GM08714 (cell line): ENCODE measurements at regions not wholly inside any gene's neighbourhood (a gene's known extent, or its start where the extent isn't known, plus 50 kb on each side); places are given as distances from the start of the nearest gene placed in this dataset.
"Not testable (repeated sequence)": the region's sequence is repeated elsewhere in the genome, so short reads cannot be mapped to it uniquely, and the experiment has no call there.

Source experiments
- H3K4me3 ChIP-seq: fragments of 200-500 bp; sonication (Bioruptor generic); 2 replicates; pipeline ENCODE4 v1.5.1; 2014; ENCODE audit warnings: mild to moderate bottlenecking, low read length, inconsistent platforms
- ZNF274 ChIP-seq: IDR thresholded peaks from 2 replicates; pipeline ENCODE4 v1.6.1; 2012; ENCODE audit warnings: mild to moderate bottlenecking, low read depth, low read length

DNA sequence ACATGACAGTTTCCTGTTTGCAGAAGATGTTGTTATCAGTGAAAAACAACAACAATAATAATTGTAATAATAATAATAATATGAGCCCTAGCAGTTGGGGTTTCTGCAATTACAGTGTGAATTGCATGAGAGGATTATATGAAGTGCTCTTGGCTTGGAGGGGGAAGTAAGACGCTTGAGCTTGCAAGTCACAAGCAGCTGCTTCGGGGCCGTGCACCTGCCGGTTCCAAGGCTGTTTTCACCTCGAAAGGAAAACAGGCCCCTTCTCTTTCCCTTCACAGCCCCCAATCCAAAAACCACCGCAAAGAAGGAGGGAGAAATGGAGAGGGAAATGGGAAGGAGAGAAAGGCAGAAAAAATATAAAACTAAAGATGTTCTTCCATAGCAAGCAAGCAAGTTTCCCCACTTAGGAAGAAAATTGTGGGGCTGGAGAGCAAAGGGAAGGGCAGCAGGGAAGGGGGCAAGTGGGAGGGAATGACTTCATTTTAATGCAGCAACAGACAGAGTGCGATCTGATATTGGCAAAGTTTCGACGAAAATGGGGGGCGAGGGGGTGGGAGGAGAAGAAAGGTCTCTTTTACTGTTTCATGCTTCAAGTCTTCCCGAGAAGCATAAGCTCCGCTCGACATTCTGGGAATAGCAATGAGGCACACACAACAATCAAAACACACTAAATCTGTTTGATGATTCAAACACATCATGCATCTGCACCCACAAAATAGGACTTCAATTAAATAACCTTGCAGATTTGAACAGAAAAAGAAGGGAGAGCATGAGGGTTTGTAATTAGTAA, 284.2 kb upstream of the ATP11B start:
- no peak for TF ChIP-seq ZNF274
- H3K4me3 ChIP-seq, result no peak overlapping the region

DNA sequence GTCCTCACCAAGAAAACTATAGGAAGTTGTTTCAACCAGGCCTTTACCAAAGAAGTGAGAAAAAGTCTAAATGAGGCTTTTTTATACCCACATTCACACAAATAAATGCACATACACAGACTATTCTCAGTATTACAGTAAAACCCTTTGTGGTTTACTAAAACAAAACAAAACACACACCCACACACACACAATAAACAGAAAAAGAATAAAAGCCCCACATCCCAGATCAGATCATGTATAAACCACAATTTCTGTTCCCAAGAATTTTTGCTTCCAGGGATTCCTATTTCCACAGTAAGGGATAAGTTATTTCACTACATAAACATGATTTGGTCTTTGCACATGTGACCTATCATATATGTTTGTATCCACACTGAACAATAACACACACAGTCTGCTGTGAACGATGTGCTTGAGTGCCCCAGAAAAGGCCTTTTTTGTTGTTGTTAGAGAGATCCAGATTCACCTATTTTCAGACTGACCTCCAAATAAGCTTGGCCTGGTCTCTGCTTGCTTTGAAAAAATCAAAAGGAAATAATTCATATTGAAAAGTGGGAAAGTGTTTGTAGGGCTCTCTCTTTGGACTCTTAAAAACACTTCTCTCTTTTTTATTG, 283.4 kb upstream of the ATP11B start:
- H3K4me3 ChIP-seq, result no peak overlapping the region
- no peak for TF ChIP-seq ZNF274

DNA sequence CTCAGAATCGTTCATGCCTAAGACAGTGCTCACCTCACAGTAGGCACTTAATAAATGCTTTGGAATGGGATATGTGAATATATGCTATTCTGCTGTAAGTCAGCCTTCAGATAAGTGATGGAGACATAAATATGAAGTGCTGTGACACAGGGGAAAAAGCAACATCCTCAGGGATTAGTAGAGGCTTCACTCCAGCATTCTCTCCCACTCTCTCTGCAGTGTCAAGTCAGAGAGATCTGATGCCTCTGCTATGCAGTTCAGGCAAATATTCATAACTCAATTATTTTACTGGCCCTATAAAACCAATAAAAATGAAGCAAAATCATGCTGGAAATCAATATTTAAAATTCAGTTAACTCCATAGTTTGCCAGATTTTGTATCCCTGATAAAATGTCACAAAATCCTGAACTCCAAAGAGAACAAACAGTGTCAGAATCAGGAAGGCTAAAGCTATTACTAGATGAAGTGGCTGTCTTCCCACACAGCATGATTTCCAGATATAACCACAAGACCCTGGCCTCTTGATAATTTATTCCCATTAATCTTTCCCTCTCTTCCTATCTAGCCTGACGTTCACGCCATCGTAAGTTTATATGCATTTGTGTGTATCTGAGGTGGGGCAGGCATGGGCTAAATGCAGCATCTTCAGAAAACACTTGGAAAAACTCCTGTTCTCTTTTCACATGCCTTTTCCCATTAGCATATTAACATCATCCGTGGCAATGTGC, 278.9 kb upstream of the ATP11B start:
- TF ChIP-seq ZNF274, result no peak

DNA sequence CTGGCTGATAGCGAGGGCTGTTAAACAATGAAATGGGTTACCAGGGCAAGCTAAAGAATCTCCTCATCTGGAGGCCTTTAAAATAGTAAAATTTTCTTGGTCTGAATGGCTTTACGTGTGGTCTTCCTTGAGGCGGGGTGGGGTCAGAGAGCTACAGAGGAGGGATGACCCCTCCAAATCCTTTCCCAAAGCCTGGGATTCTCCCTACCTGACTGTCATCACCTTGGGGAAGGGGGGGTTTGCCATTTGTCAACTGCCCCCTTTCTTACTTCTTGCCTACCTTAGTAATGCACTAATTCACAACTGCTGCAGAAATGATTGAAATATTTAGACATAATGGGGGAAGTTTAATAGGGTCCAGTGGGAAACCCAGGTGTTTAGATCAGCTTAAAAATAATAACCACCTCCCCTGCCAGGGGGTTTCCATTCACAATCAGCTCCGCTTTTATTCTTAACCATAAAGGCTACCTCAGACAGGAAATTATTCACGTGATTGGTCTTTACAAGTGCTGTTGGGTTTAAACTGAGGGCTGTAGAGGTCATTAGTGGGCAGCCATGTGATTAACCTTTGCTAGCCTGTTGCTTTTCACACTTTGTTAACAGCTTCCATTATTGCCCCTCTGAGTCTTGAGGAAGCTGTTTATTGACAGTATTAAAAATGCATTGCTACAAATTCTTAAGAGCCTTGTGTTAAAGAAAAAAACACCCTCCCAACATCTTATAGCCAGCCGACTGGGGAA, 276.5 kb upstream of the ATP11B start:
- no peak overlapping the region for H3K4me3 ChIP-seq
- no peak for TF ChIP-seq ZNF274

More for the DNA sequence above, 278.9 kb upstream of the ATP11B start:
- H3K4me3 ChIP-seq, result no peak overlapping the region

DNA sequence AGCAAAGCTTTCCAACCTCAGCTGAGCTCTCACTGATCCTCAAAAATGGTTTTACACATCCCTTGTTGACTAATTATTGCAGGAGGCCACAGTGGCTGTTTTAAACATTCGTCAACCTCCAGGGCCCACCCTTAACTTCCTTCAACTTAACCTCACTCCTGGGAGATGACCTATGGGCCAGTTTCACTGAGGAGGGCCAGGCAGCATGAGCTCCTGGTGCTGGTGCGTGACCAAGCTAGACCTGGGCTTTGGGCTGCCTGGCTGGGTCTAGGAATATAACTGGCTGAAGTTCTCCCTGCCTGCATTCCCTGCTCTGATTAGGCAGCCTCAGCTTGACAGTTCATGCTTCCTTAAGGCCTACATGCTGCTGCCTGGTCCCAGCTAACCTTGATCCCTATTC, 273.7 kb upstream of the ATP11B start:
- no peak for TF ChIP-seq ZNF274
- H3K4me3 ChIP-seq, result no peak overlapping the region

DNA sequence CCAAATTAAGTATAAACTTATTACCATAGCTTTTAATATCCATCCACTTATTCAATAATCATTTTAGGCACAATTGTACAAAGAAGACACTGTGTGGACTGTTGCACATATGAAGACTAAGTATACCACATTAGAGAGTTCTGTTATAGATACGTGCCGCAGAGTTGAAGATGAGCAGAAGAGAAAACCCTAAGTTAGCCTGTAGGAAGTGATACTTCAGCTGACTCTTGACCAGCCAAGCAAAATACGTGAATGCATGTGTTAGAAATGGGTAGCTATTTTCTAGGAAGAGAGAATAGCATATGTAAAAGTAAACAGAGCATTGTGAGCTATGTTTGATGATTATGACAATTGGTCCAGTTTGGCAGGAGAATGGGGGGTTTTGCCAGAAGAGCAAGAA, 272.0 kb upstream of the ATP11B start:
- no peak for TF ChIP-seq ZNF274

DNA sequence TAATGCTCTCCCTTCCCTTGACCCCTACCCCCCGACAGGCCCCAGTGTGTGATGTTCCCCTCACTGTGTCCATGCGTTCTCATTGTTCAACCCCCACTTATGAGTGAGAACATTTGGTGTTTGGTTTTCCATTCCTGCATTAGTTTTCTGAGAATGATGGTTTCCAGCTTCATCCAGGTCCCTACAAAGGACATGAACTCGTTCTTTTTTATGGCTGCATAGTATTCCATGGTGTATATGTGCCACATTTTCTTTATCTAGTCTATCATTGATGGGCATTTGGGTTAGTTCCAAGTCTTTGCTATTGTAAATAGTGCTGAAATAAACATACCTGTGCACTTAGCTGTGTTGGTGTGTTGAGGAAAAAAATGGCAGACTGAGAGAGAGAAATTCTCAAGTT, 269.9 kb upstream of the ATP11B start:
- H3K4me3 ChIP-seq, result not testable (repeated sequence)

More for the DNA sequence above, 272.0 kb upstream of the ATP11B start:
- H3K4me3 ChIP-seq, result no peak overlapping the region

DNA sequence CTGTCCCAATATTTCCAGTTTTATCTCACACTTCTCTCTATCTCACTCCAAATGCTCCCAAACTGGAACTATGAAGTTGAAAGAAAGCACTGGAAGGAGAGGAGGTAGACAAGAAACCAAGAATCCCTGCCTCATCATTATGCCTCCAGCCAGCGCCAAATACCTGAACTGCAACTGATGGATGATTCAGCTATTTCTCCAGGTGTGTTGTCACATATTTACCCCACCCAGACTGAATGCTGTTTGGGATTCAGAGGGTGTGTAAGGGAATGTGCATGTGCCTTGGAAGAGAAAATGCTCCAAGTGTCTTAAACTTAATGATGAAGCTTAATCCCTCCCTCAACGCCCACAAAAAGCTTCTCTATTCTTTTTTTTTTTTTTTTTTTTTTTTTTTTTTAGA, 269.5 kb upstream of the ATP11B start:
- TF ChIP-seq ZNF274, result no peak
- no peak overlapping the region for H3K4me3 ChIP-seq

DNA sequence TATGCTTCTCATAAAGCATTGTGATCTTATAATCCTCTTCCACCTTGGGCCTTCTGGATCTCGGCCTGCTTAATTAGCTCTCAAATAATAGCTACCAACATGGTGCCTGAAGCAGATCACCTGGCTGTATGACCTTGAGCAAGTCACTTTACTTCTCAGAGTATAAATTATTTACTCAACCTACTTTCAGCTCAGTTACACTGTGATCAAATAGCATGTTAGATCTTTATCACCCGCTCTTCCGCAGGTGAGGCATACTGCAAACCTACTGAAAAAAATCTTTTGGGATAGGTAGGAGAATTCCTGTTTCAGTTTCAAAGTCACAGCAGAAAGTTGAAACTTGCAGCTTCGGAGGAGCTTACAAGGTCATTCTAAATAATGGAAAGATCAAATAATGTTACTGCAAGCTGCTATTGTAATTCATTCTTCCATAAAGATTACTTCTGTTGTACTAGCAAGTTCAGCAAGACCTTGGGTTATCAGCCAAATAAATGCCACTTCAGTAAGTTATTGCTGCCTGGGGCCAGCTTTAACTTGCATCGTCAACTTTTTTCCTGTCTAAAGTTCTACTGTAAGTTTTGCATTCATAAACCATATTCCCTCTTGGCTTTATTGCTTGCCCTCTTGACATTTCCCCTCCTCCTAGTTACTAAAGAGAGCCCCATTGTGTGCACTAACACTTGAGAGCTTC, 268.4 kb upstream of the ATP11B start:
- H3K4me3 ChIP-seq, result no peak overlapping the region
- no peak for TF ChIP-seq ZNF274

DNA sequence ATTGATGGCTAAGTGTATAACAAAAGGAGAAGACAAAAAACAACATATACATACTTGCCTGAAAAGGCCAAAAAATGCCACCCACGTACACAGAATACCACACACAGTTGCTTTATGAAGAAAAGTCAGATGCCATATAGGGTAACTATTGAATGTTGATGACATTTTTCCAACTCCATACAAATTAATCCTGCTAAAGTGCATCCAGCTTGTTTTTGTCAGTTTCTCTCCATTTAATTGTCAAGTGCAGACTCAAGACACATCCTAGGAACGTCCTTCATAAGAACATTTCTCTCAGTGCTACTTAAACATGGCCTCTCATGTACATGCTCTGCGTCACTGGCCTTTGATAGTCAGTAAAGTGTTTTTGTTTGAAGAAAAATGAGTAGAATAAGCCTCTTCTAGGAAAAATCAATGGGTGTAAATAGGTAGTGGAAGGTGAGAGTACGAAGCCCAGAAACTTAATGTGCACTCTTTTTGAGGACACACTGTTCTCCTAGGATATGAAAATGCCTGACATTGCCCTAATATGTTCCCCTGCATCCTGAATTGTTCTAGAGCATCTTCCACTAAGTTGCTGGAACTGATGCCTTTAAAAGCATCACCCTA, 267.4 kb upstream of the ATP11B start:
- no peak overlapping the region for H3K4me3 ChIP-seq
- no peak for TF ChIP-seq ZNF274

DNA sequence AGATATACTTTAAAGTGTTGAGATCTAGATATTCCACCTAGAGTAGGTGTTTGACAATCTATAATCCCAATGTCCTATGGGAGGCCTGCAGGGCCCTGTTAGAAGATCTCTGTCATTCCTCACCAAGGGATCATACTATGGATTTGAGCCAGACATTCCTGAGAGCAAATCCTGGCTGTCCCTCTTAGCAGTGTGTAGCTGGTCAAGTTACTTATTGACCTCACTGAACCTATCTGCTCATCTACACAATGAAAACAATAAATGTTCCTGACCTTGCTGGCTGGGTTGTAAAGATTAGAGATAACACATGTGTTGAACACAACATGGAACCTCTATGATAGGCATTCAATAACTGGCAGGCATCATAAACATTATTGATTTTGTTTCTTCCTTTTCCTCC, 265.6 kb upstream of the ATP11B start:
- no peak overlapping the region for H3K4me3 ChIP-seq
- TF ChIP-seq ZNF274, result no peak

DNA sequence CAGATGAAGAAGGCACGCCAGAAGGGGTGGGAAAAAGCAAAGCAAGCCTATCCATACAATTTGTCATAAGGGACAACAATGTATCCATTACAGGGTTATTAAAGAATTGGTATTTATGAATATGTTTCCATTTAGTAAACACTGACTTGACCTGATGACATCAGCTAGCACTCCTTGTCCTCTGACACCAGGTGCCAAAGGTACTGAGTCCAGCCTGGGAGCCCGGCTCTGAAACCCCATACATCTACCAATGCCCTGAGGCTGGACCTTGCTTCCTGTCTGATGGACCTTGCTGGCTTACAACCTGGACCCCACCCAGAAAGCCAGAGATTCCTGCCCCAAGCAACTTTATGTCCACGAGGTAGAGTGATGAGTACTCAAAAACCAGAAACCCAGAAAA, 263.0 kb upstream of the ATP11B start:
- no peak for TF ChIP-seq ZNF274
- H3K4me3 ChIP-seq, result no peak overlapping the region

DNA sequence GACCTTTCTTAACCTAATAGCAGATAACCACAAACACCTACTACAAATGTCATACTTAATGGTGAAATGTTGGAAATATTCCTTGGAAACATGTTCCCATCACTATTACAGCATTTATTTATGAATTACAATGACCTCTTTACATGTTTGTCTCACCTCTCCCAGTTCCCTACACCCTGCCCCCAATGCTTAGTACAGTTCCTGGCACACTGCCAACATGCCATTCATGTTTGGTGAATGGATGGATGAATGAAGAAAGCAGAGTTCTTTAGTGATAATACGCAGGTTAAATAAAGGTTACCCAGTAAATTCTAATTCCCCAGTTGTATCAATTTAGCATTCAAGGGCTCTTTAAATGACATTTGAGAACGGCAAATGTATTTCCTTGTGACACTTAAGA, 259.9 kb upstream of the ATP11B start:
- no peak overlapping the region for H3K4me3 ChIP-seq

More for the DNA sequence above, 259.9 kb upstream of the ATP11B start:
- no peak for TF ChIP-seq ZNF274
